GM12878 (cell line): ENCODE measurements at regions not wholly inside any gene's neighbourhood (a gene's known extent, or its start where the extent isn't known, plus 50 kb on each side); places are given as distances from the start of the nearest gene placed in this dataset.
"Not testable (repeated sequence)": the region's sequence is repeated elsewhere in the genome, so short reads cannot be mapped to it uniquely, and the experiment has no call there.

Experiments used
- CTCF ChIP-seq, 3 experiments: IDR thresholded peaks in 2 of 3; conservative IDR thresholded peaks in 1 of 3; 2 replicates each; pipeline ENCODE4 v1.5.1; 2011; ENCODE audit warnings: low read depth in 3 of 3, low read length in 3 of 3, mild to moderate bottlenecking in 3 of 3, control low read depth in 2 of 3, moderate library complexity in 2 of 3, inconsistent platforms in 1 of 3, mixed read lengths in 1 of 3; ENCODE audit not compliant: control insufficient read depth in 2 of 3, insufficient read depth in 1 of 3; ENCODE audit errors: extremely low read depth in 1 of 3
- ETV6 ChIP-seq, 2 experiments: fragments of 450-650 bp in 1 of 2; IDR thresholded peaks in 1 of 2; conservative IDR thresholded peaks in 1 of 2; 2 replicates each; pipeline ENCODE4 v1.6.1; 2014; ENCODE audit warnings: antibody characterized with exemption in 1 of 2, borderline replicate concordance in 1 of 2, low read depth in 1 of 2, mild to moderate bottlenecking in 1 of 2, moderate library complexity in 1 of 2
- POLR2AphosphoS2 ChIP-seq: IDR thresholded peaks from 2 replicates; pipeline ENCODE4 v1.6.1; 2011; ENCODE audit warnings: low read depth, mild to moderate bottlenecking, low read length, improper control_type of control experiment, moderate library complexity
- REST ChIP-seq: IDR thresholded peaks from 2 replicates; pipeline ENCODE4 v1.6.1; 2012; ENCODE audit warnings: mild to moderate bottlenecking, low read depth, low read length

DNA sequence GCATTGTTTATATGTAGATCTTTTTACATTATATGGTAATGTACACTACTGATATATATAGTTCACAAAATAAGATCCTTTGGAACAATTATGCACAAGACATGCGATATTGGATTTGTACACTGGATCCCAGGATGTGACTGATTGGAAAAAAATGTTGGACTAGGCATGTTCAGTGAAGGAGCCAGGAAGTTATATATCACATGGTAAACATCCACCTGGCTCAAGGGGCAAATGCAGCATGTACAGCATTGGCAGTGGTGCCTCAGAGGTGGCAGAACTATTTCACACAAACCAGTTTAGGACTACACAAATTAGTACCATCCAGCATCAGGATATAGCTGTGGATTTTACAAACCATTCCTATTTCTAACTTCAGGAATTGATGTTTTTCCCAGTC, 97.4 kb upstream of the NANOS1 start:
- TF ChIP-seq CTCF (IDR thresholded peaks at IDR 0.05 in 2 of 3, conservative IDR thresholded peaks at IDR 0.05 in 1 of 3; ENCODE audit: control insufficient read depth in 2 of 3, extremely low read depth in 1 of 3, insufficient read depth in 1 of 3, low read depth in 3 of 3, low read length in 3 of 3); ETV6 (conservative IDR thresholded peaks at IDR 0.05 in 1 of 2, IDR thresholded peaks at IDR 0.05 in 1 of 2; ENCODE audit: borderline replicate concordance in 1 of 2, low read depth in 1 of 2); POLR2AphosphoS2; REST: not testable (repeated sequence)
